Esophagus muscularis mucosa (tissue), 4 donors: ENCODE measurements at regions not wholly inside any gene's neighbourhood (a gene's known extent, or its start where the extent isn't known, plus 50 kb on each side); places are given as distances from the start of the nearest gene placed in this dataset.

Experiments
- DNase-seq: peaks from one replicate; pipeline ENCODE4 v3.0.0-alpha.2; 2017; ENCODE audit errors: extremely low spot score
- H3K27ac ChIP-seq, 4 donors: fragments of 200-600 bp; sonication (generic); replicated peaks in 1 of 4; 1 replicate in 3 of 4; 2 replicates in 1 of 4; pipeline ENCODE4 v1.5.1; 2016 to 2019; ENCODE audit warnings: mild to moderate bottlenecking in 1 of 4
- H3K27me3 ChIP-seq, 4 donors: fragments of 200-600 bp; sonication (generic); one replicate each; pipeline versions ENCODE4 v1.5.1 to v1.6.0; 2016 to 2019
- H3K36me3 ChIP-seq, 4 donors: fragments of 200-600 bp; sonication (generic); one replicate each; pipeline ENCODE4 v1.5.1; 2016 to 2019
- H3K4me1 ChIP-seq, 4 donors: fragments of 200-600 bp; sonication (generic); one replicate each; pipeline ENCODE4 v1.5.1; 2016 to 2019
- H3K4me3 ChIP-seq, 4 donors: fragments of 200-600 bp; sonication (generic); 1 replicate in 2 of 4; 2 replicates in 2 of 4; pipeline ENCODE4 v1.5.1; 2016 to 2019; ENCODE audit warnings: mild to moderate bottlenecking in 4 of 4, moderate library complexity in 1 of 4
- H3K9me3 ChIP-seq, 4 donors: fragments of 200-600 bp; sonication (generic); 1 replicate in 3 of 4; 2 replicates in 1 of 4; pipeline ENCODE4 v1.5.1; 2016 to 2019
- EP300 ChIP-seq: sonication (generic); formaldehyde crosslinking; IDR thresholded peaks from one replicate; pipeline ENCODE4 v1.6.1; 2017; ENCODE audit warnings: antibody characterized with exemption
- POLR2A ChIP-seq: fragments of 450-650 bp; IDR thresholded peaks from one replicate; pipeline ENCODE4 v1.6.1; 2017; ENCODE audit warnings: antibody characterized with exemption, moderate library complexity, mild to moderate bottlenecking, low read depth
- POLR2AphosphoS5 ChIP-seq, 2 donors: sonication (generic); formaldehyde crosslinking; IDR thresholded peaks; one replicate each; pipeline ENCODE4 v1.6.1; 2017; ENCODE audit warnings: antibody characterized with exemption in 2 of 2
- WGBS: methylation state at CpG from one replicate; pipeline ENCODE4 v1.1.5; 2018; 5-methylcytosine and 5-hydroxymethylcytosine counted together
- intact Hi-C: fragments of 100-400 bp; cut with DNase I; formaldehyde crosslinking; loops from one replicate; pipeline ENCODE4 v1.15.1; 2023
- TF ChIP-seq, protein P1 (sequence below), 3 experiments: fragments of 200-600 bp in 2 of 3; fragments of 450-650 bp in 1 of 3; sonication (generic) in 2 of 3; IDR thresholded peaks; one replicate each; pipeline ENCODE4 v1.5.1; 2017 to 2019; ENCODE audit warnings: antibody characterized with exemption in 3 of 3, mild to moderate bottlenecking in 2 of 3, moderate library complexity in 1 of 3

DNA sequence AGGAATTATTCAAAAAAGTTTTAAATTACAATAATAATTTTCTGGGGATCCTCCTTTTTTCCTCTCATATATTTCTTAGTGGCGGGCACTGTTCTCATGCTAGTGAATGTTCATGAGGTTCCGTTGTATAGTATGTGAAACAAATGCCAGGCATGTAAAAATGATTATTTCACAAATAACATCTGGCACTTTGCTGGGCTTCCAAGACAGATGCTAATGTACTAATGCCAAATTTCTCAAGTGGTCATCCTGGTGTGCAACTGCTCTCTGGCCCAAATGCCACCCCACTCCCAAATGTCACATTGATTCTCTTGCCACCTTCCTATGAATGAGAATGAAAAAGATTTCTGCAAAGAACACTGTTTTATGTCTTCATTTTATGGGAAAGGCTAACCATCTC is 564.0 kb upstream of the GCFC2 start:
- no peaks in the 10 kb centered on the region for H3K4me1 ChIP-seq
- no peak overlapping the region for H3K27ac ChIP-seq
- no peak for DNase-seq
- intact Hi-C loops, result no loop called here
- WGBS, result 89% methylated on average over 2 of the region's 2 CpGs
- H3K4me3 ChIP-seq, result no peak overlapping the region
- TF ChIP-seq POLR2A (no peak), POLR2AphosphoS5 (IDR thresholded peaks at IDR 0.05) (no peak), EP300 (no peak)
- TF ChIP-seq, protein P1, sequence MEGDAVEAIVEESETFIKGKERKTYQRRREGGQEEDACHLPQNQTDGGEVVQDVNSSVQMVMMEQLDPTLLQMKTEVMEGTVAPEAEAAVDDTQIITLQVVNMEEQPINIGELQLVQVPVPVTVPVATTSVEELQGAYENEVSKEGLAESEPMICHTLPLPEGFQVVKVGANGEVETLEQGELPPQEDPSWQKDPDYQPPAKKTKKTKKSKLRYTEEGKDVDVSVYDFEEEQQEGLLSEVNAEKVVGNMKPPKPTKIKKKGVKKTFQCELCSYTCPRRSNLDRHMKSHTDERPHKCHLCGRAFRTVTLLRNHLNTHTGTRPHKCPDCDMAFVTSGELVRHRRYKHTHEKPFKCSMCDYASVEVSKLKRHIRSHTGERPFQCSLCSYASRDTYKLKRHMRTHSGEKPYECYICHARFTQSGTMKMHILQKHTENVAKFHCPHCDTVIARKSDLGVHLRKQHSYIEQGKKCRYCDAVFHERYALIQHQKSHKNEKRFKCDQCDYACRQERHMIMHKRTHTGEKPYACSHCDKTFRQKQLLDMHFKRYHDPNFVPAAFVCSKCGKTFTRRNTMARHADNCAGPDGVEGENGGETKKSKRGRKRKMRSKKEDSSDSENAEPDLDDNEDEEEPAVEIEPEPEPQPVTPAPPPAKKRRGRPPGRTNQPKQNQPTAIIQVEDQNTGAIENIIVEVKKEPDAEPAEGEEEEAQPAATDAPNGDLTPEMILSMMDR (IDR thresholded peaks at IDR 0.05), result no peak
- no peaks in the 10 kb centered on the region for H3K27me3 ChIP-seq
- no peaks in the 10 kb centered on the region for H3K9me3 ChIP-seq
- H3K36me3 ChIP-seq, result no peaks in the 10 kb centered on the region

DNA sequence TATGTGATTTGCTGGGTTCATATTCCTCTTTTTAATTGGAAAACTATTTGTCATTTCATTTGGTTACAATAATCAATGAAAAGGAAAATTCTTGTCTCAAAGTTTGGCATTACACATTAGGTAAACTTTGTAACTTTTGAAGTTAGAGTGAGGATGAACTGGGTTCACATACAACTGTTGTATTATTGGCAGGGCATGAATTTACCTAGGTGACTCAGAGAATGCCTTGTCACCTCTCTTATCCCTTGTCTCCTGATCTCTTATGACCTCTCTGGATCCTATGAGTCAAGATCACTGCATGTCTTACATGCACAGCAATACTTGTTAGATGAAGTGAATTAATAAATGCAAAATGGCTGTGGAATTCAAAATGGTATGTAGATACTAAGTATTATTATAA is 563.4 kb upstream of the GCFC2 start:
- Histone ChIP-seq H3K4me1 (no peaks in the 10 kb centered on the region), H3K36me3 (no peaks in the 10 kb centered on the region), H3K27me3 (no peaks in the 10 kb centered on the region), H3K4me3 (no peak overlapping the region), H3K27ac (no peak overlapping the region), H3K9me3 (no peaks in the 10 kb centered on the region)
- intact Hi-C loops, result no loop called here
- TF ChIP-seq EP300, result no peak
- no peak for TF ChIP-seq POLR2AphosphoS5 (IDR thresholded peaks at IDR 0.05)
- TF ChIP-seq, protein P1 (IDR thresholded peaks at IDR 0.05), result no peak
- TF ChIP-seq POLR2A, result no peak
- DNase-seq, result no peak

DNA sequence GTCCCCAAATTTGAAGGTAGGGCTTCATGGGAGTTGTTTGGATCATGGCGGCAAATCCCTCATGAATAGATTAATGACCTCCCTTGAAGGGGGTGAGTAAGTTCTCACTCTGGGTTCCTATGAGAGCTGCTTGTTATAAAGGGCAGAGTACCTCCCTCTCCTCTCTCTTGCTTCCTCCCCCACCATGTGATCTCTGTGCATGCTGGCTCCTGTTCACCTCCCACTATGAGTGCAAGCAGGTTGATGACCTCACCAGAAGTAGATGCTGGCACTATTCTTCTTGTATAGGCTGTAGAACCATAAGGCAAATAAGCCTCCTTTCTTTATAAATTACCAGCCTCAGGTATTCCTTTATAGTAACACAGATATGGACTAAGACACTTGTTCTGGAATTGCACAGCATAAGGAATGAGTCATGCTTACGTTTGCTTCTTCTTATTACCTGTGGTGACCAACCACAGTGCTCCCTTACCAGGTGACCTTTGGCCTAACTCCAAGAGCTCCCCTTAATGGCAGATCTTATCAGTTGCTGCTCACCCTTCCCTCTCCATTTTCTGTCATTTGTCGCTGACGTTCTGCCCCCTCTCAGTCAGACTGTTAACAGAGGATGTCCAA is 559.5 kb upstream of the GCFC2 start:
- H3K36me3 ChIP-seq, result no peaks in the 10 kb centered on the region
- no peaks in the 10 kb centered on the region for H3K4me1 ChIP-seq
- WGBS, result 69% methylated on average over 4 of the region's 4 CpGs
- no peaks in the 10 kb centered on the region for H3K27me3 ChIP-seq
- no peak for DNase-seq
- intact Hi-C loops, result no loop called here
- no peak overlapping the region for H3K4me3 ChIP-seq
- no peaks in the 10 kb centered on the region for H3K9me3 ChIP-seq
- TF ChIP-seq EP300 (no peak), POLR2A (no peak), POLR2AphosphoS5 (IDR thresholded peaks at IDR 0.05) (no peak)
- TF ChIP-seq, protein P1 (IDR thresholded peaks at IDR 0.05), result no peak
- H3K27ac ChIP-seq, result no peak overlapping the region

DNA sequence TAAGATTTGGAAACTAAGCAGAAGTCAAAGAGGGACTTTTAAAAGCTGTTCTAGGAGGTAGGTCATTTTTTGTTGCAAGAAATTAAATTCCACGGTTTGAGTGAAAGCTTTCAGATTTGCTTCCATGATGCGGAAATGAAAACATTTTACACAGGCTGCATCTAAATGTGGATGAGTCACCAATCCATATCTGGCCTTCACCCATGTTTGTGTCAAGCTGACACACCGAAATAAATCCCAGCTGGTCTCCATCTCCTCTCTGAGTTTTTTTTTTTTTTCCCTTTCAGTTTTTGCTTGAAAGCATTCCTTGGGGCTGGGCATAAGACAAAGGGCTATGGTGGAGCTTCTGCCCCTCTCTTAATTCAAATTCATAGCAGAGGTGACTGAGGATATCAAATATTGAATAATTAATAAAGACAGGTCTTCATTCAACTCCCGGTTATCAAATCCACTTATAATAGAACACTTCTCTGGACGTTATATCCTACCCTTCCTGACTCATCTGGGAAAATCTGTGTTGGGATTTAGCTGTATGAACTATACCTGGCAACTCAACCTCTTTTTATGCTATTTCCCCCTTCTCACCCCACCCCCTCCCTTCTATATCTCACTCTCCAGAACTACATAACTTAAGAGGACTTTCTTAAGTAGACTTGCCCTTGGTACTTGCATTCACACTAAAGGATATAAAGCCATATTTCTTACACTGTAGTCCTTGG is 558.3 kb upstream of the GCFC2 start:
- H3K27ac ChIP-seq, result no peak overlapping the region
- no peak for TF ChIP-seq POLR2AphosphoS5 (IDR thresholded peaks at IDR 0.05)
- no peak for TF ChIP-seq POLR2A
- no peak for TF ChIP-seq EP300
- TF ChIP-seq, protein P1 (IDR thresholded peaks at IDR 0.05), result no peak
- intact Hi-C loops, result no loop called here
- WGBS, result 37% methylated on average over 5 of the region's 5 CpGs
- H3K27me3 ChIP-seq, result no peaks in the 10 kb centered on the region
- no peaks in the 10 kb centered on the region for H3K9me3 ChIP-seq
- no peak for DNase-seq
- H3K36me3 ChIP-seq, result no peaks in the 10 kb centered on the region
- H3K4me3 ChIP-seq, result no peak overlapping the region
- no peaks in the 10 kb centered on the region for H3K4me1 ChIP-seq
